ENCODE measurements at regions not wholly inside any gene's neighbourhood (a gene's known extent, or its start where the extent isn't known, plus 50 kb on each side); places are given as distances from the start of the nearest gene placed in this dataset.

- Histone ChIP-seq H4K20me1 (ENCODE audit: insufficient read depth, low read length) (no peaks in the 10 kb centered on the region), H3K27ac (ENCODE audit: low read depth, low read length, poor library complexity, severe bottlenecking) (no peak overlapping the region), H3K79me2 (ENCODE audit: insufficient read depth, low read depth, low read length) (no peaks in the 10 kb centered on the region), H3K9me3 (ENCODE audit: low read length) (no peaks in the 10 kb centered on the region), H3K4me1 (ENCODE audit: insufficient read depth, low read length, poor library complexity, severe bottlenecking) (no peaks in the 10 kb centered on the region), H3K4me2 (ENCODE audit: low read length) (no peak overlapping the region), H3K4me3 (ENCODE audit: low read depth, low read length, poor library complexity, severe bottlenecking) (no peak overlapping the region), H3K9me2 (ENCODE audit: insufficient read depth, low read length) (no peaks in the 10 kb centered on the region), H3K36me3 (ENCODE audit: insufficient read depth, low read length) (no peaks in the 10 kb centered on the region), H2AFZ (ENCODE audit: low read length) (no peak overlapping the region)
- ChIA-PET POLR2A (interaction anchor here (0.7 kb wide), 1 partner anchor 249 kb away, joined by 3 read pairs; no protein-coding TSS in a partner anchor), CTCF (ENCODE audit: unreplicated experiment) (no interaction called here)
- no peak for TF ChIP-seq EZH2phosphoT487 (IDR thresholded peaks at IDR 0.05; ENCODE audit: borderline replicate concordance, low read depth, low read length)
- no peak for TF ChIP-seq CTCF (conservative IDR thresholded peaks at IDR 0.05; ENCODE audit: low read length)
- no TSS peak for BruUV-seq (replicated peaks)
- DNase-seq (ENCODE audit: low spot score) = no peak
- intact Hi-C loops (cut with micrococcal nuclease; ENCODE audit: unreplicated experiment) = no loop called here
These were observed 275.7 kb upstream of the MSX2 start for GRCh38 chr5:174448662-174449061.

- no peak for DNase-seq (ENCODE audit: low spot score)
- Histone ChIP-seq H3K36me3 (ENCODE audit: insufficient read depth, low read length) (no peaks in the 10 kb centered on the region), H2AFZ (ENCODE audit: low read length) (no peak overlapping the region), H3K9me2 (ENCODE audit: insufficient read depth, low read length) (no peaks in the 10 kb centered on the region), H3K4me1 (ENCODE audit: insufficient read depth, low read length, poor library complexity, severe bottlenecking) (no peaks in the 10 kb centered on the region), H3K4me3 (ENCODE audit: low read depth, low read length, poor library complexity, severe bottlenecking) (no peak overlapping the region), H3K4me2 (ENCODE audit: low read length) (no peak overlapping the region), H4K20me1 (ENCODE audit: insufficient read depth, low read length) (no peaks in the 10 kb centered on the region), H3K9me3 (ENCODE audit: low read length) (no peaks in the 10 kb centered on the region), H3K79me2 (ENCODE audit: insufficient read depth, low read depth, low read length) (no peaks in the 10 kb centered on the region), H3K27ac (ENCODE audit: low read depth, low read length, poor library complexity, severe bottlenecking) (no peak overlapping the region)
- intact Hi-C loops (cut with micrococcal nuclease; ENCODE audit: unreplicated experiment) = no loop called here
- ChIA-PET CTCF (ENCODE audit: unreplicated experiment) (no interaction called here), POLR2A (interaction anchor here (0.6 kb wide), 1 partner anchor 668 kb away, joined by 3 read pairs; no protein-coding TSS in a partner anchor)
- BruUV-seq (replicated peaks) = no TSS peak
- TF ChIP-seq CTCF (conservative IDR thresholded peaks at IDR 0.05; ENCODE audit: low read length) (no peak), EZH2phosphoT487 (IDR thresholded peaks at IDR 0.05; ENCODE audit: borderline replicate concordance, low read depth, low read length) (no peak)
These were observed 270.7 kb upstream of the MSX2 start for GRCh38 chr5:174453690-174454089.

GRCh38 chr5:174454464-174454863 lies 269.9 kb upstream of the MSX2 start:
- H3K36me3 ChIP-seq (ENCODE audit: insufficient read depth, low read length) = no peaks in the 10 kb centered on the region
- H3K9me3 ChIP-seq (ENCODE audit: low read length) = no peaks in the 10 kb centered on the region
- H2AFZ ChIP-seq (ENCODE audit: low read length) = no peak overlapping the region
- ChIA-PET POLR2A (no interaction called here), CTCF (ENCODE audit: unreplicated experiment) (no interaction called here)
- no peaks in the 10 kb centered on the region for H4K20me1 ChIP-seq (ENCODE audit: insufficient read depth, low read length)
- no peaks in the 10 kb centered on the region for H3K4me1 ChIP-seq (ENCODE audit: insufficient read depth, low read length, poor library complexity, severe bottlenecking)
- intact Hi-C loops (cut with micrococcal nuclease; ENCODE audit: unreplicated experiment) = no loop called here
- no peak for TF ChIP-seq EZH2phosphoT487 (IDR thresholded peaks at IDR 0.05; ENCODE audit: borderline replicate concordance, low read depth, low read length)
- TF ChIP-seq CTCF (conservative IDR thresholded peaks at IDR 0.05; ENCODE audit: low read length) = no peak
- H3K79me2 ChIP-seq (ENCODE audit: insufficient read depth, low read depth, low read length) = no peaks in the 10 kb centered on the region
- BruUV-seq (replicated peaks) = no TSS peak
- DNase-seq (ENCODE audit: low spot score) = no peak
- no peak overlapping the region for H3K4me3 ChIP-seq (ENCODE audit: low read depth, low read length, poor library complexity, severe bottlenecking)
- no peak overlapping the region for H3K27ac ChIP-seq (ENCODE audit: low read depth, low read length, poor library complexity, severe bottlenecking)
- no peak overlapping the region for H3K4me2 ChIP-seq (ENCODE audit: low read length)
- no peaks in the 10 kb centered on the region for H3K9me2 ChIP-seq (ENCODE audit: insufficient read depth, low read length)

All from OCI-LY7 (cell line).